ENCODE measurements at regions not wholly inside any gene's neighbourhood (a gene's known extent, or its start where the extent isn't known, plus 50 kb on each side); places are given as distances from the start of the nearest gene placed in this dataset.

DNA sequence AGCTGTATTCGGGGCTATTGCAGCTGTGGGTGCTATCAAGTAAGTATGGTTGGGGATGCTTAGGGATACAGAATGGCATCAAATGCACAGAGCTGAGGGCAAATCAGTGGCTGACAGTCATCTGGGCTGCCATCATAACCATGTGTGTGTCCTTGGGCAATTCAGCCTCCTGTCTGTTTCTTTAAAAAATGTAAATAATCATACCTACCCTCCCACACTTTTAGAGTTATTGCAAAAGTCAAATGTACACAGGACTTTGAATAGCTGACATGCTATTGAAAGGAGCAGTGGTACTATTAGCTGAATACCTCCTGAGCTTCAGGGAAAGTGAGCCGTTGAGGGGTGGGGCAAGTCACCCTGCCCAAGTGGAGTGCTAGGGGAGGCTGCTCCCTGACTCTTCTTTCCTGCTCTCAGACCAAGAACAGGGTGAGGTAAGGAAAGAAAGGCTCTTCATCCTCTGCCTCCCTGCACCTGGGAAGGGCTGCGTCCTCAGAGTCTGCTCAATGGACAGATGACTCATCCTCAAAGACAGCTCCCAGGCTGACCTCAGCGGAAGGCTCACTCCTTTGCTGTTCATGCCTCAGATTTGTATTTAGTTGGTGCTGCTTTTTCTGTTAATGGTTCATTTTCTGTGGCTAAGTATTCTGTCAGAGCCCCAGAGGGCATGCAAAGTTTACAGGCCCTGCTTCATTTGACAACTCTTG lies 54.9 kb upstream of the BZW1 start (continued):
- TF ChIP-seq, protein P1, sequence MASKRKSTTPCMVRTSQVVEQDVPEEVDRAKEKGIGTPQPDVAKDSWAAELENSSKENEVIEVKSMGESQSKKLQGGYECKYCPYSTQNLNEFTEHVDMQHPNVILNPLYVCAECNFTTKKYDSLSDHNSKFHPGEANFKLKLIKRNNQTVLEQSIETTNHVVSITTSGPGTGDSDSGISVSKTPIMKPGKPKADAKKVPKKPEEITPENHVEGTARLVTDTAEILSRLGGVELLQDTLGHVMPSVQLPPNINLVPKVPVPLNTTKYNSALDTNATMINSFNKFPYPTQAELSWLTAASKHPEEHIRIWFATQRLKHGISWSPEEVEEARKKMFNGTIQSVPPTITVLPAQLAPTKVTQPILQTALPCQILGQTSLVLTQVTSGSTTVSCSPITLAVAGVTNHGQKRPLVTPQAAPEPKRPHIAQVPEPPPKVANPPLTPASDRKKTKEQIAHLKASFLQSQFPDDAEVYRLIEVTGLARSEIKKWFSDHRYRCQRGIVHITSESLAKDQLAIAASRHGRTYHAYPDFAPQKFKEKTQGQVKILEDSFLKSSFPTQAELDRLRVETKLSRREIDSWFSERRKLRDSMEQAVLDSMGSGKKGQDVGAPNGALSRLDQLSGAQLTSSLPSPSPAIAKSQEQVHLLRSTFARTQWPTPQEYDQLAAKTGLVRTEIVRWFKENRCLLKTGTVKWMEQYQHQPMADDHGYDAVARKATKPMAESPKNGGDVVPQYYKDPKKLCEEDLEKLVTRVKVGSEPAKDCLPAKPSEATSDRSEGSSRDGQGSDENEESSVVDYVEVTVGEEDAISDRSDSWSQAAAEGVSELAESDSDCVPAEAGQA (IDR thresholded peaks at IDR 0.05; ENCODE audit: low read depth) = 0 out of 2 replicates have a peak, but pooled peaks have one; percentile 23
- TF ChIP-seq, protein P1 (CRISPR knock-in tag; IDR thresholded peaks at IDR 0.05; ENCODE audit: borderline replicate concordance) = no peak
- TF ChIP-seq ZMYM2 (CRISPR knock-in tag; IDR thresholded peaks at IDR 0.05) (peak; percentile 41; the same call in 1 of the 2 replicates), ZNF747 (CRISPR knock-in tag; IDR thresholded peaks at IDR 0.05; ENCODE audit: borderline replicate concordance) (peak; percentile 17; the same call in 1 of the 2 replicates), ZNF746 (CRISPR knock-in tag; IDR thresholded peaks at IDR 0.05) (peak; percentile 41; the same call in 1 of the 2 replicates), ASH2L (IDR thresholded peaks at IDR 0.05; ENCODE audit: insufficient read length, low read depth, low read length) (peak; percentile 97), ZMYM4 (CRISPR knock-in tag; IDR thresholded peaks at IDR 0.05) (peak; percentile 61; the same call in 1 of the 2 replicates), RBM22 (optimal IDR thresholded peaks at IDR 0.05; ENCODE audit: low read length) (no peak), PAWR (CRISPR knock-in tag; IDR thresholded peaks at IDR 0.05; ENCODE audit: borderline replicate concordance) (no peak), MED1 (CRISPR knock-in tag; IDR thresholded peaks at IDR 0.05) (peak; percentile 81), SIX1 (CRISPR knock-in tag; IDR thresholded peaks at IDR 0.05; ENCODE audit: borderline replicate concordance) (peak; percentile 80)
- TF ChIP-seq, protein P2, sequence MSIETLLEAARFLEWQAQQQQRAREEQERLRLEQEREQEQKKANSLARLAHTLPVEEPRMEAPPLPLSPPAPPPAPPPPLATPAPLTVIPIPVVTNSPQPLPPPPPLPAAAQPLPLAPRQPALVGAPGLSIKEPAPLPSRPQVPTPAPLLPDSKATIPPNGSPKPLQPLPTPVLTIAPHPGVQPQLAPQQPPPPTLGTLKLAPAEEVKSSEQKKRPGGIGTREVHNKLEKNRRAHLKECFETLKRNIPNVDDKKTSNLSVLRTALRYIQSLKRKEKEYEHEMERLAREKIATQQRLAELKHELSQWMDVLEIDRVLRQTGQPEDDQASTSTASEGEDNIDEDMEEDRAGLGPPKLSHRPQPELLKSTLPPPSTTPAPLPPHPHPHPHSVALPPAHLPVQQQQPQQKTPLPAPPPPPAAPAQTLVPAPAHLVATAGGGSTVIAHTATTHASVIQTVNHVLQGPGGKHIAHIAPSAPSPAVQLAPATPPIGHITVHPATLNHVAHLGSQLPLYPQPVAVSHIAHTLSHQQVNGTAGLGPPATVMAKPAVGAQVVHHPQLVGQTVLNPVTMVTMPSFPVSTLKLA (IDR thresholded peaks at IDR 0.05) = peak; percentile 38; the same call in 1 of the 2 replicates
- TF ChIP-seq, protein P3, sequence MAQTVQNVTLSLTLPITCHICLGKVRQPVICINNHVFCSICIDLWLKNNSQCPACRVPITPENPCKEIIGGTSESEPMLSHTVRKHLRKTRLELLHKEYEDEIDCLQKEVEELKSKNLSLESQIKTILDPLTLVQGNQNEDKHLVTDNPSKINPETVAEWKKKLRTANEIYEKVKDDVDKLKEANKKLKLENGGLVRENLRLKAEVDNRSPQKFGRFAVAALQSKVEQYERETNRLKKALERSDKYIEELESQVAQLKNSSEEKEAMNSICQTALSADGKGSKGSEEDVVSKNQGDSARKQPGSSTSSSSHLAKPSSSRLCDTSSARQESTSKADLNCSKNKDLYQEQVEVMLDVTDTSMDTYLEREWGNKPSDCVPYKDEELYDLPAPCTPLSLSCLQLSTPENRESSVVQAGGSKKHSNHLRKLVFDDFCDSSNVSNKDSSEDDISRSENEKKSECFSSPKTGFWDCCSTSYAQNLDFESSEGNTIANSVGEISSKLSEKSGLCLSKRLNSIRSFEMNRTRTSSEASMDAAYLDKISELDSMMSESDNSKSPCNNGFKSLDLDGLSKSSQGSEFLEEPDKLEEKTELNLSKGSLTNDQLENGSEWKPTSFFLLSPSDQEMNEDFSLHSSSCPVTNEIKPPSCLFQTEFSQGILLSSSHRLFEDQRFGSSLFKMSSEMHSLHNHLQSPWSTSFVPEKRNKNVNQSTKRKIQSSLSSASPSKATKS (CRISPR knock-in tag; IDR thresholded peaks at IDR 0.05) = 0 out of 2 replicates have a peak, but pooled peaks have one; percentile 59
- TF ChIP-seq, protein P4, sequence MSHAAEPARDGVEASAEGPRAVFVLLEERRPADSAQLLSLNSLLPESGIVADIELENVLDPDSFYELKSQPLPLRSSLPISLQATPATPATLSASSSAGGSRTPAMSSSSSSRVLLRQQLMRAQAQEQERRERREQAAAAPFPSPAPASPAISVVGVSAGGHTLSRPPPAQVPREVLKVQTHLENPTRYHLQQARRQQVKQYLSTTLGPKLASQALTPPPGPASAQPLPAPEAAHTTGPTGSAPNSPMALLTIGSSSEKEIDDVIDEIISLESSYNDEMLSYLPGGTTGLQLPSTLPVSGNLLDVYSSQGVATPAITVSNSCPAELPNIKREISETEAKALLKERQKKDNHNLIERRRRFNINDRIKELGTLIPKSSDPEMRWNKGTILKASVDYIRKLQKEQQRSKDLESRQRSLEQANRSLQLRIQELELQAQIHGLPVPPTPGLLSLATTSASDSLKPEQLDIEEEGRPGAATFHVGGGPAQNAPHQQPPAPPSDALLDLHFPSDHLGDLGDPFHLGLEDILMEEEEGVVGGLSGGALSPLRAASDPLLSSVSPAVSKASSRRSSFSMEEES (CRISPR knock-in tag; IDR thresholded peaks at IDR 0.05) = 0 out of 2 replicates have a peak, but pooled peaks have one; percentile 45
- TF ChIP-seq, protein P5, sequence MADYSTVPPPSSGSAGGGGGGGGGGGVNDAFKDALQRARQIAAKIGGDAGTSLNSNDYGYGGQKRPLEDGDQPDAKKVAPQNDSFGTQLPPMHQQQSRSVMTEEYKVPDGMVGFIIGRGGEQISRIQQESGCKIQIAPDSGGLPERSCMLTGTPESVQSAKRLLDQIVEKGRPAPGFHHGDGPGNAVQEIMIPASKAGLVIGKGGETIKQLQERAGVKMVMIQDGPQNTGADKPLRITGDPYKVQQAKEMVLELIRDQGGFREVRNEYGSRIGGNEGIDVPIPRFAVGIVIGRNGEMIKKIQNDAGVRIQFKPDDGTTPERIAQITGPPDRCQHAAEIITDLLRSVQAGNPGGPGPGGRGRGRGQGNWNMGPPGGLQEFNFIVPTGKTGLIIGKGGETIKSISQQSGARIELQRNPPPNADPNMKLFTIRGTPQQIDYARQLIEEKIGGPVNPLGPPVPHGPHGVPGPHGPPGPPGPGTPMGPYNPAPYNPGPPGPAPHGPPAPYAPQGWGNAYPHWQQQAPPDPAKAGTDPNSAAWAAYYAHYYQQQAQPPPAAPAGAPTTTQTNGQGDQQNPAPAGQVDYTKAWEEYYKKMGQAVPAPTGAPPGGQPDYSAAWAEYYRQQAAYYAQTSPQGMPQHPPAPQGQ (CRISPR knock-in tag; IDR thresholded peaks at IDR 0.05; ENCODE audit: borderline replicate concordance) = 0 out of 2 replicates have a peak, but pooled peaks have one; percentile 7

Measured in HepG2 (cell line).